SU-DHL-6 (cell line): ENCODE measurements at regions not wholly inside any gene's neighbourhood (a gene's known extent, or its start where the extent isn't known, plus 50 kb on each side); places are given as distances from the start of the nearest gene placed in this dataset.
"Not testable (repeated sequence)": the region's sequence is repeated elsewhere in the genome, so short reads cannot be mapped to it uniquely, and the experiment has no call there.

Experiments
- H2AFZ ChIP-seq: fragments of 200-600 bp; sonication (generic); 2 replicates; pipeline ENCODE4 v1.6.1; 2014; ENCODE audit warnings: low read depth, mild to moderate bottlenecking, moderate library complexity, mixed read lengths, antibody characterized with exemption, low read length; ENCODE audit not compliant: severe bottlenecking
- H3F3A ChIP-seq: fragments of 200-600 bp; shearing (Covaris generic); 2 replicates; pipeline ENCODE4 v1.6.0; 2016; ENCODE audit warnings: antibody characterized with exemption, mild to moderate bottlenecking; ENCODE audit not compliant: insufficient read depth
- H3K27ac ChIP-seq: fragments of 200-600 bp; sonication (generic); 2 replicates; pipeline ENCODE4 v1.5.1; 2016; ENCODE audit warnings: low read depth, mild to moderate bottlenecking, low read length, moderate library complexity, mixed read lengths
- H3K27me3 ChIP-seq: fragments of 200-600 bp; sonication (generic), shearing (Covaris generic); 2 replicates; pipeline ENCODE4 v1.6.0; 2014; ENCODE audit warnings: mild to moderate bottlenecking, low read length
- H3K36me3 ChIP-seq: fragments of 200-600 bp; sonication (generic); 2 replicates; pipeline ENCODE4 v1.6.1; 2014; ENCODE audit warnings: mild to moderate bottlenecking, low read length, mixed read lengths
- H3K4me2 ChIP-seq: fragments of 300-600, 200-600 bp; shearing (Covaris generic), sonication (generic); 2 replicates; pipeline ENCODE4 v1.6.0; 2014; ENCODE audit warnings: low read length, low read depth, mild to moderate bottlenecking; ENCODE audit not compliant: poor library complexity, severe bottlenecking
- H3K4me3 ChIP-seq: fragments of 200-600 bp; sonication (generic); 2 replicates; pipeline ENCODE4 v1.5.1; 2014; ENCODE audit warnings: antibody characterized with exemption, low read length, mild to moderate bottlenecking, mixed read lengths; ENCODE audit not compliant: insufficient read depth, poor library complexity, severe bottlenecking
- H3K79me2 ChIP-seq: fragments of 200-600 bp; sonication (generic); 2 replicates; pipeline ENCODE4 v1.6.1; 2014; ENCODE audit warnings: mild to moderate bottlenecking, low read length, moderate library complexity; ENCODE audit not compliant: insufficient read depth
- H3K9ac ChIP-seq: fragments of 200-600 bp; sonication (generic); 2 replicates; pipeline ENCODE4 v1.7.0; 2014; ENCODE audit warnings: mild to moderate bottlenecking, low read length
- H3K9me2 ChIP-seq: fragments of 200-600 bp; sonication (generic); replicated peaks from 2 replicates; pipeline ENCODE4 v1.6.1; 2014; ENCODE audit warnings: low read length; ENCODE audit not compliant: insufficient read depth
- H3K9me3 ChIP-seq: fragments of 200-600 bp; sonication (generic); 2 replicates; pipeline ENCODE4 v1.6.1; 2014; ENCODE audit warnings: low read length, mixed read lengths; ENCODE audit not compliant: insufficient read depth
- H4K20me1 ChIP-seq: fragments of 200-600 bp; sonication (generic); 2 replicates; pipeline ENCODE4 v1.6.1; 2014; ENCODE audit warnings: low read depth, mild to moderate bottlenecking, antibody characterized with exemption, low read length, moderate library complexity, mixed read lengths
- CTCF ChIP-seq: fragments of 200-600 bp; sonication (generic); IDR thresholded peaks from one replicate; pipeline ENCODE4 v1.5.1; 2017; ENCODE audit warnings: antibody characterized with exemption, mild to moderate bottlenecking, low read length, moderate library complexity; ENCODE audit not compliant: insufficient read depth, poor library complexity, severe bottlenecking
- EZH2phosphoT487 ChIP-seq: fragments of 200-600 bp; sonication (generic), shearing (Covaris generic); conservative IDR thresholded peaks from 2 replicates; pipeline ENCODE4 v1.6.1; 2018; ENCODE audit warnings: mild to moderate bottlenecking, antibody characterized with exemption, low read length, moderate library complexity, mixed read lengths

GRCh38 chr10:45135443-45136198 lies 134.9 kb downstream of the ZNF22 start:
- H3K4me2 ChIP-seq = no peak overlapping the region
- H3K9me2 ChIP-seq = no peaks in the 10 kb centered on the region
- TF ChIP-seq CTCF (no peak), EZH2phosphoT487 (no peak)
- H3K9ac ChIP-seq = no peak overlapping the region
- H3K27ac ChIP-seq = no peak overlapping the region
- no peaks in the 10 kb centered on the region for H3K79me2 ChIP-seq
- H4K20me1 ChIP-seq = no peaks in the 10 kb centered on the region
- no peak overlapping the region for H2AFZ ChIP-seq
- H3K4me3 ChIP-seq = no peak overlapping the region
- H3F3A ChIP-seq = no peaks in the 10 kb centered on the region
- H3K27me3 ChIP-seq = no peaks in the 10 kb centered on the region
- H3K9me3 ChIP-seq = no peaks in the 10 kb centered on the region
- no peaks in the 10 kb centered on the region for H3K36me3 ChIP-seq

GRCh38 chr10:45136256-45136655 lies 135.5 kb downstream of the ZNF22 start:
- Histone ChIP-seq H3K4me2 (no peak overlapping the region), H4K20me1 (no peaks in the 10 kb centered on the region), H2AFZ (no peak overlapping the region), H3K4me3 (no peak overlapping the region), H3F3A (no peaks in the 10 kb centered on the region), H3K79me2 (no peaks in the 10 kb centered on the region), H3K9me2 (no peaks in the 10 kb centered on the region), H3K27me3 (no peaks in the 10 kb centered on the region), H3K27ac (no peak overlapping the region), H3K9me3 (no peaks in the 10 kb centered on the region), H3K9ac (no peak overlapping the region), H3K36me3 (no peaks in the 10 kb centered on the region)
- TF ChIP-seq CTCF = no peak
- TF ChIP-seq EZH2phosphoT487 = no peak

GRCh38 chr10:45144326-45145070 lies 143.8 kb downstream of the ZNF22 start:
- H3F3A ChIP-seq = no peaks in the 10 kb centered on the region
- H2AFZ ChIP-seq = no peak overlapping the region
- no peaks in the 10 kb centered on the region for H3K9me3 ChIP-seq
- TF ChIP-seq EZH2phosphoT487 = no peak
- no peak for TF ChIP-seq CTCF
- H3K9me2 ChIP-seq = no peaks in the 10 kb centered on the region
- no peaks in the 10 kb centered on the region for H3K27me3 ChIP-seq
- no peaks in the 10 kb centered on the region for H3K36me3 ChIP-seq
- H3K9ac ChIP-seq = no peak overlapping the region
- no peak overlapping the region for H3K4me2 ChIP-seq
- H3K79me2 ChIP-seq = no peaks in the 10 kb centered on the region
- no peak overlapping the region for H3K27ac ChIP-seq
- H3K4me3 ChIP-seq = no peak overlapping the region
- H4K20me1 ChIP-seq = no peaks in the 10 kb centered on the region

GRCh38 chr10:45145143-45145542 lies 144.4 kb downstream of the ZNF22 start:
- not testable (repeated sequence) for H3K27me3 ChIP-seq, H3K4me2 ChIP-seq, H3K9ac ChIP-seq, H3K27ac ChIP-seq, H3F3A ChIP-seq, H4K20me1 ChIP-seq, H3K36me3 ChIP-seq, H3K4me3 ChIP-seq, H3K9me2 ChIP-seq, H2AFZ ChIP-seq, H3K79me2 ChIP-seq, H3K9me3 ChIP-seq
